ENCODE measurements at regions not wholly inside any gene's neighbourhood (a gene's known extent, or its start where the extent isn't known, plus 50 kb on each side); places are given as distances from the start of the nearest gene placed in this dataset.

DNA sequence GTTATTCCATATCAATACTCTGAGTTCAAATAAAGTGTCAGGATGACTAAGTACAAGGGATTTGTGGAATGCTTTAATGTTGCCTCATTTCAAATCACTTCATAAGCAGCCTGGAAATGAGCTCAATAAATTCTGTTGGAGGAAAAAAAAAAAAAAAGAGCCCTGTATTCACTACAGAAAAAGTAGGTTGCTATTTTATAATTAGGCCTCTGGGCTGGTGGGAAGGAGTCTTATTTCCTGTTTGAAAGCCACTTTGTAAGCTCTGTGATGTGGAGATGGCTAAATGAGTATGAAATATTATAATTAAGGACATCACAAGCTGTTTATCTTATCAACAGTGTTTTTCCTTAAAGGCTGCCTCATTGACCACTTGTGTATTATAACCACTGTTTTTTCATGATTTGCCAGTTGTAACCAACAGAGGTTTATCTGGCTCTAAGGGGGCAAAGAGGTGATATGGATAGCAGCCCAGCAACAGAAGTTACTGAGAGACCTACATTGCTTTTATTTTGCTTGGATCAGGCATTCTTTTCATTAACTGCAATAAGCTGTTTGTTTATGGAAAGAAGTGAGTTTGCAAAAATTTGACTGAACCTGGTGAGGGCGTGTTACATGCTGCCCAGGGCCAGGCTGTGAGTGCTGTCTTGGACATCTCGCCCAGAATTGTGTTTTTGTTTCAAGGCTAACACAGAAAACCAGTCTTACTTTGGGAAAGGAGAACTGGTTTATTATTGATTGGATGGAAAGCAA is 563.3 kb upstream of the MAP3K7 start:
- TF ChIP-seq, protein P1, sequence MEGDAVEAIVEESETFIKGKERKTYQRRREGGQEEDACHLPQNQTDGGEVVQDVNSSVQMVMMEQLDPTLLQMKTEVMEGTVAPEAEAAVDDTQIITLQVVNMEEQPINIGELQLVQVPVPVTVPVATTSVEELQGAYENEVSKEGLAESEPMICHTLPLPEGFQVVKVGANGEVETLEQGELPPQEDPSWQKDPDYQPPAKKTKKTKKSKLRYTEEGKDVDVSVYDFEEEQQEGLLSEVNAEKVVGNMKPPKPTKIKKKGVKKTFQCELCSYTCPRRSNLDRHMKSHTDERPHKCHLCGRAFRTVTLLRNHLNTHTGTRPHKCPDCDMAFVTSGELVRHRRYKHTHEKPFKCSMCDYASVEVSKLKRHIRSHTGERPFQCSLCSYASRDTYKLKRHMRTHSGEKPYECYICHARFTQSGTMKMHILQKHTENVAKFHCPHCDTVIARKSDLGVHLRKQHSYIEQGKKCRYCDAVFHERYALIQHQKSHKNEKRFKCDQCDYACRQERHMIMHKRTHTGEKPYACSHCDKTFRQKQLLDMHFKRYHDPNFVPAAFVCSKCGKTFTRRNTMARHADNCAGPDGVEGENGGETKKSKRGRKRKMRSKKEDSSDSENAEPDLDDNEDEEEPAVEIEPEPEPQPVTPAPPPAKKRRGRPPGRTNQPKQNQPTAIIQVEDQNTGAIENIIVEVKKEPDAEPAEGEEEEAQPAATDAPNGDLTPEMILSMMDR (conservative IDR thresholded peaks at IDR 0.05; ENCODE audit: low read depth, low read length), result no peak

DNA sequence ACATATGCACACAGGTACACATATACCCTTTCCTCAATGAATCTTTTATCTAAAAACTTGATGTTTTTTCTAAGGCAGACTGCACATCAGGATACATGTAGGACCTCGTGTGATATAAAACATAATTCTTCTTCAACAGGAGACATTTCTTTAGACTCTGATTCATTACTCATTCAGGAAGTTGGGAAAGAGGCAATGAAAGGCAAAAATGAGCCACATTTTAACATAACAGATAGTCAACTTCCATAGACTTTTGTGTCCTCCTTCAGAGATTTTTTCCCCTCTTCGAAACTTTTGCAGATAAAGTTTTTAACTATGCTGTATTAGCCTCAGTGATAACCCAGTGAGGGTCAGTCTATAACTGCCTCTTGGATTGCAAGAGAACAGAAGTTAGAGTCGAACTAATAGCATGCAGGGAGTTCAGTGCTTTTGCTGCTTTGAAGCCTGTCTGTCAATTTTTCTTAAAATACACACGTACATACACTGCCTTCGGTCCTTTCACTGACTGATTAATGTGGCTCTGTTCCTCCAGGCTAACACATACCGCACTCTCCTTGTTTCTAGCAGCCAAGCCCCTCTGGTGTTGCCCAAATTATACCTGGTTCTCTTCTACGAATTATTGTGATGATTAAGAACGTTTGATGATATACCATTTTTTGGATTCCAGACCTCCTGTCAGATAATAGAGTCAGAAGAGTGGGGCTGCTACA is 562.5 kb upstream of the MAP3K7 start:
- DNase-seq (ENCODE audit: low read depth), result no peak
- TF ChIP-seq, protein P1 (conservative IDR thresholded peaks at IDR 0.05; ENCODE audit: low read depth, low read length), result no peak
- no peak overlapping the region for H3K4me3 ChIP-seq (ENCODE audit: low read depth, low read length)

More for the DNA sequence above, 563.3 kb upstream of the MAP3K7 start:
- H3K4me3 ChIP-seq (ENCODE audit: low read depth, low read length), result no peak overlapping the region
- DNase-seq (ENCODE audit: low read depth), result peak; percentile 36

DNA sequence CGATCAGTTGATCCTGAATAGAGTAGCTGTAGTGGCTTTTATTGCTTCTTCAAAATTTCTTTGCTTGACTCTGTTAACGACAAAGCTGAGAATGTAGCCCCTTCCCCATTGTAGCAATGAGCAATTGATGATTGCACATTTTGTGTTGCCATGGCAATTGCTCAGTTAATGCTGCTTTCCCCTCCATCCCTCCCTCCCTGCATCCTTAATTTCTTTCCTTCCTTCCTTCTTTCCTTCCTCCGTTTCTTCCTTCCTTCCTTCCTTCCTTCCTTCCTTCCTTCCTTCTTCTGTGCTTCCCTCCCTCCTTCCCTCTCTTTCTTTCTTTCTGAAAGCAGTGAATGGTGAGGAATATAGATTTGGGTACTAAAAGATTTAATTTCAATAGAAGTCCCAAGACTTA is 557.3 kb upstream of the MAP3K7 start:
- TF ChIP-seq, protein P1 (conservative IDR thresholded peaks at IDR 0.05; ENCODE audit: low read depth, low read length), result no peak
- DNase-seq (ENCODE audit: low read depth), result no peak
- H3K4me3 ChIP-seq (ENCODE audit: low read depth, low read length), result no peak overlapping the region

DNA sequence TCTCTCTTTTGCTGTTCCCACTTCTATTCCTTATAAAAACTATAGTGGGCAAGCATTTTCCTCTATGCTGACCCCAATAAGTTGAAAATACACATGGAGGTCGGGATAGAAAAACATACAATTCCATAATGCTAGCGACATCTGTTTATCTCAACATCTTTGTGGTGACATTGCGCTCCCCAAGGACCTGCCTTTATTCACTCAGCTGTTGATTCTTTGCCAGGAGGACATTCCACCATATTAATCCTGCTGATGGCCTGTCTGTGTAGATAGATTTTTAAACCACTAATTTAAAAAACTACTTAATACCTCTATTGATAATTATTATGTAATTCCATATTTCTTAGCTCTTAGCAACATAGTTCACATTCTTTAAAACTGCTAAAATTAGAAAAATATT is 555.3 kb upstream of the MAP3K7 start:
- no peak overlapping the region for H3K4me3 ChIP-seq (ENCODE audit: low read depth, low read length)
- DNase-seq (ENCODE audit: low read depth), result no peak
- TF ChIP-seq, protein P1 (conservative IDR thresholded peaks at IDR 0.05; ENCODE audit: low read depth, low read length), result no peak

DNA sequence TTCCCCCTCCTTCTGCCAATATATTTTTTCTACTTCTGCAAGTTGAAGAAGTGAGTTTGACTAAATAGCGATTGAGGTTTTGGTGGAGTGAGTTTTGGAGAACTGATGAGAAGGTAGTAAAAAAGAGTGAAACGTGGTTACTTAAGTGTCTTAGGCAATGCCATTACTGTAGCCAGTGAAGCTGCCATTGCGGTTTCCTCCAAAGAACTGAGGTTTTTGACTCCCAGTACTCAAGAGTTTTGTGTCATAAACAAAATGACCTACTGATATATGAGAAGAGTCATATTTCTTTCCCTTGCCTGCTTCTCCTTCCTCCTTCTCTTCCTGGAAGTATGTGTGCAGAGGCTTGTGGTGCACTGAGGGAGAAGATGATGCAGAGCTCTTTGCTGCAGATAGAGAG is 554.5 kb upstream of the MAP3K7 start:
- H3K4me3 ChIP-seq (ENCODE audit: low read depth, low read length), result no peak overlapping the region
- TF ChIP-seq, protein P1 (conservative IDR thresholded peaks at IDR 0.05; ENCODE audit: low read depth, low read length), result no peak
- DNase-seq (ENCODE audit: low read depth), result no peak

DNA sequence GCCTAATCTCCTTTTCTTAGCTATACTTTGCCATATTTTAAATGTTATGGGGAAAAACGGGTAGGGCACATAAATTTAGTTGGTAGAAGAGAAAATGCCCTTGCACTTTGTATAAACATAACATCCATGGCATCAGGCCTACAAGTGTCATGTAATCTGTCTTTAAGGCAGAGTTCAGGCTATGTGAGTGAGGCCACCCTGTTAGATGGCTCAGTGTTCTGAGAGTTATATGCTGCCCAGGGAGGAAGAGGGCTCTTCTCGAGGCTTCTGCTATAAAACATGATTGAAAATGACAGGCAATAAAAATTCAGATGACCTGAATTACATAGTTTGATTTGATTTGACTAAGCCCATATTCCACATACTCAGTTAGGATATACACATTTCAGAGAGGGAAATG is 553.6 kb upstream of the MAP3K7 start:
- no peak for DNase-seq (ENCODE audit: low read depth)
- TF ChIP-seq, protein P1 (conservative IDR thresholded peaks at IDR 0.05; ENCODE audit: low read depth, low read length), result no peak
- H3K4me3 ChIP-seq (ENCODE audit: low read depth, low read length), result no peak overlapping the region

Measured in epithelial cell of proximal tubule (primary cell).